ENCODE measurements at regions not wholly inside any gene's neighbourhood (a gene's known extent, or its start where the extent isn't known, plus 50 kb on each side); places are given as distances from the start of the nearest gene placed in this dataset.

- DNase-seq, result no peak
Measured at GRCh38 chr2:104340162-104340561, 513.8 kb upstream of the POU3F3 start.

GRCh38 chr2:104340879-104341828 lies 512.8 kb upstream of the POU3F3 start:
- DNase-seq, result no peak

GRCh38 chr2:104344306-104344705 lies 509.6 kb upstream of the POU3F3 start:
- DNase-seq, result no peak

- DNase-seq, result no peak
Measured at GRCh38 chr2:104344985-104345384, 508.9 kb upstream of the POU3F3 start.

- DNase-seq, result no peak
Measured at GRCh38 chr2:104358122-104358521, 495.8 kb upstream of the POU3F3 start.

GRCh38 chr2:104361414-104361813 lies 492.5 kb upstream of the POU3F3 start:
- DNase-seq, result no peak

GRCh38 chr2:104368089-104368488 lies 485.8 kb upstream of the POU3F3 start:
- DNase-seq, result no peak

- no peak for DNase-seq
Measured at GRCh38 chr2:104371087-104371781, 482.7 kb upstream of the POU3F3 start.

GRCh38 chr2:104375206-104375605 lies 478.7 kb upstream of the POU3F3 start:
- no peak for DNase-seq

GRCh38 chr2:104378853-104379374 lies 475.0 kb upstream of the POU3F3 start:
- no peak for DNase-seq

- no peak for DNase-seq
Measured at GRCh38 chr2:104384961-104385360, 469.0 kb upstream of the POU3F3 start.

- no peak for DNase-seq
Measured at GRCh38 chr2:104385743-104386142, 468.2 kb upstream of the POU3F3 start.

- DNase-seq, result no peak
Measured at GRCh38 chr2:104388296-104388695, 465.6 kb upstream of the POU3F3 start.

- DNase-seq, result no peak
Measured at GRCh38 chr2:104402825-104403224, 451.1 kb upstream of the POU3F3 start.

GRCh38 chr2:104404526-104404925 lies 449.4 kb upstream of the POU3F3 start:
- DNase-seq, result no peak

- DNase-seq, result no peak
Measured at GRCh38 chr2:104405623-104406022, 448.3 kb upstream of the POU3F3 start.

GRCh38 chr2:104406261-104406726 lies 447.6 kb upstream of the POU3F3 start:
- peak; percentile 94 for DNase-seq

GRCh38 chr2:104407641-104408040 lies 446.3 kb upstream of the POU3F3 start:
- DNase-seq, result no peak

- DNase-seq, result no peak
Measured at GRCh38 chr2:104408266-104408665, 445.6 kb upstream of the POU3F3 start.

GRCh38 chr2:104410136-104410535 lies 443.8 kb upstream of the POU3F3 start:
- DNase-seq, result no peak

- peak; percentile 30 for DNase-seq
Measured at GRCh38 chr2:104412384-104412783, 441.5 kb upstream of the POU3F3 start.

- no peak for DNase-seq
Measured at GRCh38 chr2:104413890-104414289, 440.0 kb upstream of the POU3F3 start.

GRCh38 chr2:104415284-104415683 lies 438.6 kb upstream of the POU3F3 start:
- no peak for DNase-seq

Data from NCI-H1105 treated with DMSO at 0.1 percent for 48 hours (cell line).